Ovary (tissue), 3 donors: ENCODE measurements at regions not wholly inside any gene's neighbourhood (a gene's known extent, or its start where the extent isn't known, plus 50 kb on each side); places are given as distances from the start of the nearest gene placed in this dataset.

Experiments used
- CTCF ChIP-seq, 3 donors: fragments of 450-650 bp in 2 of 3; fragments of 200-600 bp in 1 of 3; IDR thresholded peaks; one replicate each; pipeline versions ENCODE4 v1.5.1 to v1.8.0; 2016 to 2022; ENCODE audit warnings: antibody characterized with exemption in 3 of 3, mild to moderate bottlenecking in 1 of 3
- POLR2A ChIP-seq: fragments of 450-650 bp; IDR thresholded peaks from one replicate; pipeline ENCODE4 v1.6.1; 2017; ENCODE audit warnings: antibody characterized with exemption, mild to moderate bottlenecking, moderate library complexity
- donor health status: DM: no; HTN: no; CAD: no.

GRCh38 chr1:240693036-240693435 lies 81.1 kb upstream of the GREM2 start:
- TF ChIP-seq CTCF (IDR thresholded peaks at IDR 0.05) (no peak), POLR2A (no peak)
